ENCODE measurements at regions not wholly inside any gene's neighbourhood (a gene's known extent, or its start where the extent isn't known, plus 50 kb on each side); places are given as distances from the start of the nearest gene placed in this dataset.

- no peak for TF ChIP-seq CTCF (IDR thresholded peaks at IDR 0.05)
- TF ChIP-seq POLR2A (IDR thresholded peaks at IDR 0.05): no peak
- 74% methylated on average over 4 of the region's 4 CpGs for WGBS, 2 donors
- intact Hi-C loops (cut with DNase I; ENCODE audit: low total_unique reads): no loop called here
- H3K27me3 ChIP-seq: no peaks in the 10 kb centered on the region
- H3K27ac ChIP-seq: no peak overlapping the region
- H3K36me3 ChIP-seq (ENCODE audit: low read depth, missing control alignments): no peaks in the 10 kb centered on the region
- H3K9me3 ChIP-seq: no peaks in the 10 kb centered on the region
- no peak for DNase-seq
- H3K4me3 ChIP-seq: no peak overlapping the region
- H3K4me1 ChIP-seq: no peaks in the 10 kb centered on the region
Measured at GRCh38 chr13:105200181-105200580, 1335.3 kb downstream of the EFNB2 start.

- Histone ChIP-seq H3K27me3 (no peaks in the 10 kb centered on the region), H3K9me3 (no peaks in the 10 kb centered on the region), H3K4me3 (no peak overlapping the region), H3K36me3 (ENCODE audit: low read depth, missing control alignments) (no peaks in the 10 kb centered on the region), H3K4me1 (no peaks in the 10 kb centered on the region), H3K27ac (no peak overlapping the region)
- no peak for DNase-seq
- intact Hi-C loops (cut with DNase I; ENCODE audit: low total_unique reads): no loop called here
- 46 to 57% methylated on average over 5 of the region's 5 CpGs for WGBS, 2 donors
- no peak for TF ChIP-seq POLR2A (IDR thresholded peaks at IDR 0.05)
- TF ChIP-seq CTCF (IDR thresholded peaks at IDR 0.05): no peak
Measured at GRCh38 chr13:105196052-105196451, 1339.4 kb downstream of the EFNB2 start.

- TF ChIP-seq CTCF (IDR thresholded peaks at IDR 0.05) (no peak), POLR2A (IDR thresholded peaks at IDR 0.05) (no peak)
- H3K36me3 ChIP-seq (ENCODE audit: low read depth, missing control alignments): no peaks in the 10 kb centered on the region
- DNase-seq: no peak
- intact Hi-C loops (cut with DNase I; ENCODE audit: low total_unique reads): no loop called here
- no peak overlapping the region for H3K4me3 ChIP-seq
- H3K27me3 ChIP-seq: no peaks in the 10 kb centered on the region
- H3K27ac ChIP-seq: no peak overlapping the region
- no peaks in the 10 kb centered on the region for H3K4me1 ChIP-seq
- H3K9me3 ChIP-seq: no peaks in the 10 kb centered on the region
- WGBS, 2 donors: 62 to 74% methylated on average over 5 of the region's 5 CpGs
Measured at GRCh38 chr13:105193026-105193425, 1342.4 kb downstream of the EFNB2 start.

- no peak overlapping the region for H3K4me3 ChIP-seq
- no peaks in the 10 kb centered on the region for H3K9me3 ChIP-seq
- intact Hi-C loops (cut with DNase I; ENCODE audit: low total_unique reads): no loop called here
- DNase-seq: no peak
- H3K4me1 ChIP-seq: no peaks in the 10 kb centered on the region
- H3K27ac ChIP-seq: no peak overlapping the region
- H3K36me3 ChIP-seq (ENCODE audit: low read depth, missing control alignments): no peaks in the 10 kb centered on the region
- TF ChIP-seq POLR2A (IDR thresholded peaks at IDR 0.05) (no peak), CTCF (IDR thresholded peaks at IDR 0.05) (no peak)
- 73 to 77% methylated on average over 3 of the region's 3 CpGs for WGBS, 2 donors
- H3K27me3 ChIP-seq: no peaks in the 10 kb centered on the region
Measured at GRCh38 chr13:105184201-105184600, 1351.3 kb downstream of the EFNB2 start.

GRCh38 chr13:105177265-105177900 is 1358.1 kb downstream of the EFNB2 start:
- H3K27ac ChIP-seq: no peak overlapping the region
- 79 to 87% methylated on average over 3 of the region's 3 CpGs for WGBS, 2 donors
- intact Hi-C loops (cut with DNase I; ENCODE audit: low total_unique reads): no loop called here

More at GRCh38 chr13:105177265-105177900, 1358.1 kb downstream of the EFNB2 start:
- Histone ChIP-seq H3K36me3 (ENCODE audit: low read depth, missing control alignments) (no peaks in the 10 kb centered on the region), H3K4me1 (no peaks in the 10 kb centered on the region), H3K9me3 (no peaks in the 10 kb centered on the region), H3K27me3 (no peaks in the 10 kb centered on the region), H3K4me3 (no peak overlapping the region)
- TF ChIP-seq CTCF (IDR thresholded peaks at IDR 0.05): no peak
- no peak for TF ChIP-seq POLR2A (IDR thresholded peaks at IDR 0.05)
- no peak for DNase-seq
